Large intestine (tissue), 3 donors: ENCODE measurements at regions not wholly inside any gene's neighbourhood (a gene's known extent, or its start where the extent isn't known, plus 50 kb on each side); places are given as distances from the start of the nearest gene placed in this dataset.

Experiments
- DNase-seq, 2 donors: peaks; one replicate each; pipeline versions ENCODE4 v3.0.0 to v3.0.0-alpha.2; 2013
- H3K27ac ChIP-seq: one replicate; pipeline ENCODE4 v1.5.1; 2013; ENCODE audit warnings: low read length
- H3K27me3 ChIP-seq: 2 replicates; pipeline ENCODE4 v1.6.1; 2013; ENCODE audit warnings: low read length; ENCODE audit not compliant: control insufficient read depth, insufficient read depth
- H3K36me3 ChIP-seq: 2 replicates; pipeline ENCODE4 v1.6.1; 2013; ENCODE audit warnings: low read length; ENCODE audit not compliant: control insufficient read depth, insufficient read depth
- H3K4me1 ChIP-seq: one replicate; pipeline ENCODE4 v1.6.1; 2013; ENCODE audit warnings: low read length; ENCODE audit not compliant: control insufficient read depth, insufficient read depth
- H3K4me3 ChIP-seq: one replicate; pipeline ENCODE4 v1.5.1; 2013; ENCODE audit warnings: low read length
- H3K9me3 ChIP-seq: one replicate; pipeline ENCODE4 v1.6.1; 2013; ENCODE audit warnings: mild to moderate bottlenecking, low read depth, low read length, moderate library complexity; ENCODE audit not compliant: control insufficient read depth
- WGBS: methylation state at CpG from one replicate; pipeline ENCODE4 v1.1.5; 2013; ENCODE audit warnings: low lambda C conversion rate; ENCODE audit not compliant: insufficient coverage; 5-methylcytosine and 5-hydroxymethylcytosine counted together

DNA sequence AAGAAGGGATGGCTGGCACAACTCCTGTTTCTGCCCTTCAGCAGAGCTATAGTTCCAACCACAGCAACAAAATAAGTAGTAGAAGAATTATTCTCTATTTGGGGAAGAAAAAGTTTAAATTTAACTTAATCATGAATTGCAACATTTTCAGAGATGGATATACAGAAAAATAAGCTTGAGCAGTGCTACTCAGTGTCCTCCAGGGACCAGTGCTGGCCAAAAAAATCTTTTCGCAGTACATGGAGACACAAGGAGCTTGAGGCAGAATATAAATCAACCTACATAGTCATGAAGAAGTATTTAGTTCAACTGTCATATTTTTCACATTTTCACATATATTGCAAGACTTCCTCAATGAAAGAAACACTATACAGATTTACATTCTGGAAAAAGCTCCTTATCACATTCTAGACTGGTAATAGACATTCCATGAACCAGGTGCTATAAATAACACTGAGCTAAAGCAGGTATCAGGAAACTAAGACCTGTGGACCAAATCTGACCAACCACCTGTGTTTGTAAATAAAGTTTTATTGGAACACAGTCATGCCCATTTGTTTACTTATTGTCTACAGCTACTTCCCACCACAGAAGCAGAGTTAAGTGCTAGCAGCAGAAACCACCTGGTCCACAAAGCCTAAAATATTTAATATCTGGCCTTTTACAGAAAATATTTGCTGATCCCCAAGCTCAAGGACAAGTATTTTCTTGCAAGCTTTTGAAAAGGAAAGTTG is 101.9 kb downstream of the RGS21 start:
- no peak overlapping the region for H3K27ac ChIP-seq
- no peaks in the 10 kb centered on the region for H3K9me3 ChIP-seq
- H3K4me3 ChIP-seq: no peak overlapping the region
- H3K36me3 ChIP-seq: no peaks in the 10 kb centered on the region
- WGBS: no CpG with 5 or more reads among the region's 1 CpG
- H3K27me3 ChIP-seq: no peaks in the 10 kb centered on the region
- H3K4me1 ChIP-seq: no peaks in the 10 kb centered on the region
- DNase-seq: no peak

DNA sequence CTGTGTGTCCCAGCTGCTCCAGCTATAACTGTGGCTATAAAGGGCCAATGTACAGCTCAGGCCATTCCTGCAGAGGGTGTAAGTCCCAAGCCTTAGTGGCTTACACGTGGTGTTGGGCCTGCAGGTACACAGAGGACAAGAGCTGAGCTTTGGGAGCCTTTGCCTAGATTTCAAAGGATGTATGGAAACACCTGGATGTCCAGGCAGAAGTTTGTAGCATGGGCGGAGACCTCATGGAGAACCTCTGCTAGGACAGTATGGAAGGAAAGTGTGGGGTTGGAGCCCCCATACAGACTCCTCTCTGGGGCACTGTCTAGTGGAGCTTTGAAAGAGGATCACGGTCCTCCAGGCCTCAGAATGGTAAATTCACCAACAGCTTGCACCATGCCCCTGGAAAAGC is 113.9 kb downstream of the RGS21 start:
- peaks cover 8% of the 10 kb centered on the region for H3K9me3 ChIP-seq
- WGBS: no CpG with 5 or more reads among the region's 3 CpGs

DNA sequence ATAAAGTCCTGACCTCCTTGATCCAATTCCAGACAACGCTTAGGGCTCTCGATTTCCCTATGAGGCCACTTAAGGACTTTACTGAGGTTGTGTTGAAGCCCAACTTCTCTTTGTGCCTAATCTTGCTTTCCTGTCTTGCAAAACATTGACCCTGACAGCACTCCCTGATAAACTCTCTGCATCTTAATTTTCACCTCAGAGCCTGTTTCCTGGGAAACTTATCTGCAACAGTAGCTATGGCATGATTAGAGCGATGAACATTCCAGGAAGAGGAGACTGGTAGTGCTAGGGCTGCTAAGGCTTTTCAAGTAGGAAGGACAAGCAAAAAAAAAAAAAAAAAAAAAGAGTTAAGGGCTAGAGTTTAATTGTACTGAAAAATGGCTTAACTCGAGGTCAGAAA is 118.9 kb downstream of the RGS21 start:
- no peak overlapping the region for H3K4me3 ChIP-seq
- no peak for DNase-seq
- 100% methylated on average over 1 of the region's 4 CpGs for WGBS
- H3K36me3 ChIP-seq: no peaks in the 10 kb centered on the region
- H3K27me3 ChIP-seq: no peaks in the 10 kb centered on the region
- peaks cover 4% of the 10 kb centered on the region for H3K9me3 ChIP-seq
- no peaks in the 10 kb centered on the region for H3K4me1 ChIP-seq
- no peak overlapping the region for H3K27ac ChIP-seq

More for the DNA sequence above, 113.9 kb downstream of the RGS21 start:
- no peak for DNase-seq
- no peak overlapping the region for H3K4me3 ChIP-seq
- no peak overlapping the region for H3K27ac ChIP-seq
- no peaks in the 10 kb centered on the region for H3K27me3 ChIP-seq
- no peaks in the 10 kb centered on the region for H3K36me3 ChIP-seq
- no peaks in the 10 kb centered on the region for H3K4me1 ChIP-seq

- Histone ChIP-seq H3K4me1 (no peaks in the 10 kb centered on the region), H3K27me3 (no peaks in the 10 kb centered on the region), H3K4me3 (no peak overlapping the region), H3K36me3 (no peaks in the 10 kb centered on the region), H3K9me3 (no peaks in the 10 kb centered on the region), H3K27ac (no peak overlapping the region)
- no peak for DNase-seq
- WGBS: 89% methylated on average over 3 of the region's 8 CpGs
Measured at GRCh38 chr1:192436441-192437078, 119.8 kb downstream of the RGS21 start.

DNA sequence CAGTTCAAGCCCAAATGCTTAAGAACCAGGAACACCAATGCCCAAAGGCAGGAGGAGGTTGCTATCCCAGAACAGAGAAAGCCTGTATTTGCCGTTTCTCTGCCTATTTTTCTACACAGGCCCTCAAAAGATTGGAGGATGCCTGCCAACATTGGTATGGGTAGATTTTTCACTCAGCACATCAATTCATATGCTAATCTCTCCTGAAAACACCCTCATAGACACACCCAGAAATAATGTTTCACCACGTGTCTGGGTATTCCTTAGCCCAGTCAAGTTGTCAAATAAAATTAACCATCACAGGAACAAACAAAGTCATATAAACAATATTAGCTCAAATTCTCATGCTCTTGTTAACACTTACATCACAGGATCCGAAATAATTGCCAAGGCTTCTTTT is 121.9 kb downstream of the RGS21 start:
- no peaks in the 10 kb centered on the region for H3K9me3 ChIP-seq
- no peaks in the 10 kb centered on the region for H3K4me1 ChIP-seq
- H3K27me3 ChIP-seq: no peaks in the 10 kb centered on the region
- no peak for DNase-seq
- H3K4me3 ChIP-seq: no peak overlapping the region
- 83% methylated on average over 1 of the region's 3 CpGs for WGBS
- no peak overlapping the region for H3K27ac ChIP-seq
- H3K36me3 ChIP-seq: no peaks in the 10 kb centered on the region

DNA sequence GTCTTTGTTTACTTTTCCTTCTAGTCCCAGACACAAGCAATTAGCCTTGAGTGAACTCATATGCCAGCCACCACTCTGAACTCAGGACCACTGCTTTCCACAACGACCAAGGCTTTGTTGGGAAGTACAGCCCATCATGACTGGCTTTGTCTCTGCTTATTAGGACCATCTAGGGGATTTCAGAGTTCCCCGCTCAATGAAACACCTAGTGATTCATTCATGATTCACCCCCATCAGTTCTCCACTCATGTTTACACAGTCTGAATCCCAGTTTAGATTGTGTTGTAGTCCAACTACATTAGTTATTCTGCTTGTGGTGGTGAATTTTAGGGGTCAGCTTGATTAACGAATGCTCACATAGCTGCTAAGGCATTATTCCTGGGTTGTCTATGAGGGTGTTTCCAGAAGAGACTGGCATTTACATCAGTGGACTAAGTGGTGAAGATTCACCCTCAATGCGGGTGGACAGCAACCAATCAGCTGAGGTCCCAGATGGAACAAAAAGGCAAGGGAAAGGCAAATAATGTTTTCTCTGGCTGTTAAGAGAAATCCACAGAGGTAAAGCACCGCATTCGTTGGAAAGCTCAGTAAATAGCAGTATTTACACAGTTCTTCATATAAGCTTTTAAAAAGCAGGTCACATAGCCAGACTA is 122.7 kb downstream of the RGS21 start:
- no peak overlapping the region for H3K4me3 ChIP-seq
- no peak overlapping the region for H3K27ac ChIP-seq
- no peaks in the 10 kb centered on the region for H3K36me3 ChIP-seq
- no peaks in the 10 kb centered on the region for H3K4me1 ChIP-seq
- no CpG with 5 or more reads among the region's 6 CpGs for WGBS
- DNase-seq: no peak
- no peaks in the 10 kb centered on the region for H3K9me3 ChIP-seq
- no peaks in the 10 kb centered on the region for H3K27me3 ChIP-seq

DNA sequence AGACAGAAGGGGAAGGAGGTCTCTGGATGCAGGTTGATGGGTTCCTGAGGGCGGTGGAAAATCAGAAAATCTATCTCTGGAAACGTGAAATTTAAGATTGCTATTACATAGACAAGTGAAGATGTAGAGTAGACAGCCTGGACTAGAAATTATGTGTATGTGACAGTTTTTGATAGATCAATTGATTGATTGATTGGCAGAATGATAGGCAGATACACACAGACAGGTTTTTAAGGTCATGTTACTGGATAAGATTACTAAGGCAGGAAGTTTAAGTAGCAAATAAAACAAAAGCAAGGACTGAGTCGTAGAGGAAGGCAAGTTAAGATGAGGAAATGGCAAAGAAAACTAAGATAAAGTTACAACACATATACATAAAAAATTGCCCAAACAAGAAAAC is 124.7 kb downstream of the RGS21 start:
- DNase-seq: no peak
- no peak overlapping the region for H3K4me3 ChIP-seq
- H3K27me3 ChIP-seq: no peaks in the 10 kb centered on the region
- no peaks in the 10 kb centered on the region for H3K36me3 ChIP-seq
- 100% methylated on average over 1 of the region's 3 CpGs for WGBS
- peaks cover 2% of the 10 kb centered on the region for H3K4me1 ChIP-seq
- no peaks in the 10 kb centered on the region for H3K9me3 ChIP-seq
- no peak overlapping the region for H3K27ac ChIP-seq

GRCh38 chr1:192442736-192443135 is 125.9 kb downstream of the RGS21 start:
- Histone ChIP-seq H3K9me3 (no peaks in the 10 kb centered on the region), H3K36me3 (no peaks in the 10 kb centered on the region), H3K4me3 (no peak overlapping the region), H3K27me3 (no peaks in the 10 kb centered on the region), H3K27ac (no peak overlapping the region), H3K4me1 (peaks cover 2% of the 10 kb centered on the region)
- WGBS: no CpG with 5 or more reads among the region's 2 CpGs
- no peak for DNase-seq

DNA sequence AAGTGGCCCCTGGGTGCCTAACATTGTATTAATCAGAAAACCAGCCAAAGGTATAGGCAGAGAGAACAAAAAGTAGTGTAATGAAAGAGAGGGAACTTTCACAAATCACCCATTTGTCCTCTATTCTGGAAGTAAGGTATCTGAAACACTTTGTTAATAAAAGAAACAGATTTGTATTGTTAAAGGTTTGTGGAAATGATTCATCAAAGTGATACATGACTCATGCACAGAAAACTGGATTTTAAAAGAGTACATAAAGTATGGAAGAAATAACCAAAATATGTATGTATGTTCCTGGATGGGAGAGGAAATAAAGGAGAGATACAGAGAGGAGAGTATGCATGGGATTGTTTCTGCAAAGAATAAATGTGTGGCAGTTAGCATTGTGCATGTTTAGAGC is 126.8 kb downstream of the RGS21 start:
- no peaks in the 10 kb centered on the region for H3K27me3 ChIP-seq
- H3K9me3 ChIP-seq: no peaks in the 10 kb centered on the region
- H3K4me3 ChIP-seq: no peak overlapping the region
- H3K4me1 ChIP-seq: peaks cover 2% of the 10 kb centered on the region
- no peaks in the 10 kb centered on the region for H3K36me3 ChIP-seq
- H3K27ac ChIP-seq: no peak overlapping the region
- DNase-seq: no peak

- DNase-seq: peak; percentile 16 to 50
- no peak overlapping the region for H3K27ac ChIP-seq
- H3K9me3 ChIP-seq: no peaks in the 10 kb centered on the region
- H3K4me3 ChIP-seq: no peak overlapping the region
- H3K27me3 ChIP-seq: no peaks in the 10 kb centered on the region
- no peaks in the 10 kb centered on the region for H3K36me3 ChIP-seq
- WGBS: no CpG with 5 or more reads among the region's 2 CpGs
- H3K4me1 ChIP-seq: peaks cover 2% of the 10 kb centered on the region
Measured at GRCh38 chr1:192445241-192445640, 128.4 kb downstream of the RGS21 start.
